A673 (cell line): ENCODE measurements at regions not wholly inside any gene's neighbourhood (a gene's known extent, or its start where the extent isn't known, plus 50 kb on each side); places are given as distances from the start of the nearest gene placed in this dataset.

ENCODE experiments used
- BruUV-seq: library from RNA; stranded (reverse); fragments of 400-500 nt; replicated peaks from 2 replicates; lab custom pipeline; 2021; lab: Mats Ljungman, UMichigan
- CTCF ChIA-PET: fragments of 300-600 bp; sonication (Branson Sonifier 250); formaldehyde crosslinking; loops from one replicate; lab custom pipeline; 2022; ENCODE audit warnings: antibody characterized with exemption; lab: Charles Lee
- POLR2A ChIA-PET: fragments of 300-600 bp; sonication (Branson Sonifier 250); formaldehyde crosslinking; loops from one replicate; lab custom pipeline; 2022; ENCODE audit warnings: antibody characterized with exemption; ENCODE audit not compliant: low non-redundant PET; lab: Charles Lee
- DNase-seq: peaks from one replicate; pipeline ENCODE4 v3.0.0-alpha.2; 2015; ENCODE audit warnings: low spot score
- H3K27ac ChIP-seq: fragments of 200-600 bp; sonication (generic); 2 replicates; pipeline ENCODE4 v1.5.1; 2016; ENCODE audit warnings: mixed run types, low read depth, mild to moderate bottlenecking, mixed read lengths, antibody characterized with exemption, low read length; ENCODE audit not compliant: poor library complexity, severe bottlenecking
- H3K27me3 ChIP-seq: fragments of 200-600 bp; sonication (generic); replicated peaks from 2 replicates; pipeline ENCODE4 v1.6.1; 2017; ENCODE audit warnings: mixed run types, low read depth, mild to moderate bottlenecking, mixed read lengths, antibody characterized with exemption, low read length; ENCODE audit not compliant: insufficient read depth, poor library complexity
- H3K36me3 ChIP-seq: fragments of 200-600 bp; sonication (generic); 2 replicates; pipeline ENCODE4 v1.6.1; 2016; ENCODE audit warnings: mixed run types, mild to moderate bottlenecking, mixed read lengths, antibody characterized with exemption, low read length; ENCODE audit not compliant: insufficient read depth, poor library complexity, severe bottlenecking
- H3K4me1 ChIP-seq: fragments of 200-600 bp; sonication (generic); 2 replicates; pipeline ENCODE4 v1.6.1; 2017; ENCODE audit warnings: mixed run types, mild to moderate bottlenecking, mixed read lengths, antibody characterized with exemption, low read length; ENCODE audit not compliant: insufficient read depth, poor library complexity, severe bottlenecking
- H3K4me3 ChIP-seq: fragments of 200-600 bp; sonication (generic); 2 replicates; pipeline ENCODE4 v1.5.1; 2016; ENCODE audit warnings: low read depth, mixed run types, mild to moderate bottlenecking, mixed read lengths, low read length; ENCODE audit not compliant: poor library complexity, severe bottlenecking
- H3K9me3 ChIP-seq: fragments of 200-600 bp; sonication (generic); 2 replicates; pipeline ENCODE4 v1.6.1; 2016; ENCODE audit warnings: mixed run types, low read depth, mild to moderate bottlenecking, mixed read lengths, antibody characterized with exemption, low read length; ENCODE audit not compliant: poor library complexity, severe bottlenecking
- EZH2 ChIP-seq: fragments of 200-600 bp; sonication (generic); IDR thresholded peaks from 2 replicates; pipeline ENCODE4 v1.6.1; 2017; ENCODE audit warnings: borderline replicate concordance, low read depth, mild to moderate bottlenecking, mixed read lengths, antibody characterized with exemption, low read length; ENCODE audit not compliant: poor library complexity, severe bottlenecking
- intact Hi-C: fragments of 100-400 bp; cut with micrococcal nuclease; formaldehyde crosslinking; loops from one replicate; pipeline ENCODE4 v1.10.0; 2022; ENCODE audit not compliant: unreplicated experiment
- TF ChIP-seq, protein P1 (sequence below): fragments of 300-800, 200-600 bp; sonication (generic); conservative IDR thresholded peaks from 2 replicates; pipeline ENCODE4 v1.5.1; 2017; ENCODE audit warnings: low read depth, mild to moderate bottlenecking, antibody characterized with exemption, low read length, moderate library complexity, mixed read lengths

DNA sequence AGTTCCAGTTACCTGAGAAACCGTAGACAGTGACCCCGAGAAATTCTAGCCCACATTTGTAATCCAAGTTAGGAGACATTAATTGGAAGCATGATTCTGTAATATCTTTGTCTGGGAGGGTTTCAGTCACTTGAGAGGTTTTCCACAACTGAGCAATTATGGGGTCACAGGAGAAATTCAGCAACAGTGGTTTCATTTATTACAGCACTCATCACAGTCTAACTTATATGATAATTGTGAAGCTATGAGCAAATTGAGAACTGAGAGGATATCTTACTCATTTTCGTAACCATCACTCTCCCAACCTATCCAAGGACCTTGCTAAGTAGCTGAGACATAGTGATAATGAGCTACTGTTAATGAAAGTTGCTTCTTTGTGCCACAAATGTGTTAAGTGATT lies 328.5 kb upstream of the PPP2R3A start:
- intact Hi-C loops: no loop called here
- no peaks in the 10 kb centered on the region for H3K4me1 ChIP-seq
- no peak for DNase-seq
- ChIA-PET POLR2A (no interaction called here), CTCF (no interaction called here)
- H3K9me3 ChIP-seq: no peaks in the 10 kb centered on the region
- H3K27ac ChIP-seq: no peak overlapping the region
- BruUV-seq: no TSS peak
- H3K27me3 ChIP-seq: peaks cover 40% of the 10 kb centered on the region
- no peak overlapping the region for H3K4me3 ChIP-seq
- H3K36me3 ChIP-seq: no peaks in the 10 kb centered on the region
- TF ChIP-seq, protein P1, sequence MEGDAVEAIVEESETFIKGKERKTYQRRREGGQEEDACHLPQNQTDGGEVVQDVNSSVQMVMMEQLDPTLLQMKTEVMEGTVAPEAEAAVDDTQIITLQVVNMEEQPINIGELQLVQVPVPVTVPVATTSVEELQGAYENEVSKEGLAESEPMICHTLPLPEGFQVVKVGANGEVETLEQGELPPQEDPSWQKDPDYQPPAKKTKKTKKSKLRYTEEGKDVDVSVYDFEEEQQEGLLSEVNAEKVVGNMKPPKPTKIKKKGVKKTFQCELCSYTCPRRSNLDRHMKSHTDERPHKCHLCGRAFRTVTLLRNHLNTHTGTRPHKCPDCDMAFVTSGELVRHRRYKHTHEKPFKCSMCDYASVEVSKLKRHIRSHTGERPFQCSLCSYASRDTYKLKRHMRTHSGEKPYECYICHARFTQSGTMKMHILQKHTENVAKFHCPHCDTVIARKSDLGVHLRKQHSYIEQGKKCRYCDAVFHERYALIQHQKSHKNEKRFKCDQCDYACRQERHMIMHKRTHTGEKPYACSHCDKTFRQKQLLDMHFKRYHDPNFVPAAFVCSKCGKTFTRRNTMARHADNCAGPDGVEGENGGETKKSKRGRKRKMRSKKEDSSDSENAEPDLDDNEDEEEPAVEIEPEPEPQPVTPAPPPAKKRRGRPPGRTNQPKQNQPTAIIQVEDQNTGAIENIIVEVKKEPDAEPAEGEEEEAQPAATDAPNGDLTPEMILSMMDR: no peak
- TF ChIP-seq EZH2: no peak

DNA sequence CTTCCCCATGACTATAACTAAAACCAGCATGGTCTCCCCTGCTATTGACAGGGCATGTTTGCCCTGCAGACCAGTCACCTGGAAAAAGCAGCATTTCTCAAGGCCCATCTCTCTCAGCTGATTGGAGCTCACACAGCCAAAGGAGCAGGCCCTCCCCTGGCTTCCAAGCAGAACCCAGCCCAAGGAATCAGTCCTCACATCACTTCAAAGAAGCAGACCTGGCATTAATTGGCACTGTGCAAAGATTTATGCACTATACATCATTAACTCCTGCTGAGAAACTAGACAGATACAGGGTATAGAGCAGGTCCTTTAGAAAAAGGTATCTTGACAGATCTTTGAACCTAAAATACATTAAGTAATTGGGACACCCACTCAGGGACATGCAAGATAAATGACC lies 323.8 kb upstream of the PPP2R3A start:
- POLR2A ChIA-PET: no interaction called here
- no peak for TF ChIP-seq EZH2
- TF ChIP-seq, protein P1: no peak
- Histone ChIP-seq H3K27me3 (peaks cover 22% of the 10 kb centered on the region), H3K4me1 (no peaks in the 10 kb centered on the region), H3K4me3 (no peak overlapping the region), H3K9me3 (no peaks in the 10 kb centered on the region), H3K36me3 (no peaks in the 10 kb centered on the region), H3K27ac (no peak overlapping the region)
- no peak for DNase-seq
- no TSS peak for BruUV-seq
- intact Hi-C loops: no loop called here
- CTCF ChIA-PET: no interaction called here

DNA sequence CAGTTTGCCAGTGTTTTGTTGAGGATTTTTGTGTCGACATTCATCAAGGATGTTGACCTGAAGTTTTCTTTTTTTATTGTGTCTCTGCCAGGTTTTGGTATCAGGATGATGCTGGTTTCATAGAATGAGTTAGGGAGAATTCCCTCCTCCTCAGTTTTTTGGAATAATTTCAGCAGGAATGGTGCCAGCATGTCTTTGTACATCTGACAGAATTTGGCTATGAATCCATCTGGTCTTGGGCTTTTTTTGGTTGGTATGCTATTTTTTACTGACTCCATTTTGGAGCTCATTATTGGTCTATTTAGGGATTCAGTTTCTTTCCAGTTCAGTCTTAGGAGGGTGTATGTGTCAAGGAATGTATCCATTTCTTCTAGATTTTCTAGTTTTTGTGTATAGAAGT lies 320.0 kb upstream of the PPP2R3A start:
- Histone ChIP-seq H3K27me3 (peaks cover 19% of the 10 kb centered on the region), H3K4me1 (no peaks in the 10 kb centered on the region), H3K4me3 (no peak overlapping the region), H3K36me3 (no peaks in the 10 kb centered on the region), H3K27ac (no peak overlapping the region), H3K9me3 (no peaks in the 10 kb centered on the region)
- TF ChIP-seq, protein P1: no peak
- TF ChIP-seq EZH2: no peak
- ChIA-PET POLR2A (no interaction called here), CTCF (no interaction called here)
- BruUV-seq: no TSS peak
- intact Hi-C loops: no loop called here
- DNase-seq: no peak
